Dedifferentiated amniotic fluid mesenchymal stem cell (primary cell): ENCODE measurements at regions not wholly inside any gene's neighbourhood (a gene's known extent, or its start where the extent isn't known, plus 50 kb on each side); places are given as distances from the start of the nearest gene placed in this dataset.
A peak's percentile ranks its signal among the peaks of the same experiment; 100 is the strongest.
"Not testable (repeated sequence)": the region's sequence is repeated elsewhere in the genome, so short reads cannot be mapped to it uniquely, and the experiment has no call there.

Experiments used
- DNase-seq: peaks from one replicate; pipeline ENCODE4 v3.0.0-alpha.2; 2016; ENCODE audit errors: extremely low spot score

DNA sequence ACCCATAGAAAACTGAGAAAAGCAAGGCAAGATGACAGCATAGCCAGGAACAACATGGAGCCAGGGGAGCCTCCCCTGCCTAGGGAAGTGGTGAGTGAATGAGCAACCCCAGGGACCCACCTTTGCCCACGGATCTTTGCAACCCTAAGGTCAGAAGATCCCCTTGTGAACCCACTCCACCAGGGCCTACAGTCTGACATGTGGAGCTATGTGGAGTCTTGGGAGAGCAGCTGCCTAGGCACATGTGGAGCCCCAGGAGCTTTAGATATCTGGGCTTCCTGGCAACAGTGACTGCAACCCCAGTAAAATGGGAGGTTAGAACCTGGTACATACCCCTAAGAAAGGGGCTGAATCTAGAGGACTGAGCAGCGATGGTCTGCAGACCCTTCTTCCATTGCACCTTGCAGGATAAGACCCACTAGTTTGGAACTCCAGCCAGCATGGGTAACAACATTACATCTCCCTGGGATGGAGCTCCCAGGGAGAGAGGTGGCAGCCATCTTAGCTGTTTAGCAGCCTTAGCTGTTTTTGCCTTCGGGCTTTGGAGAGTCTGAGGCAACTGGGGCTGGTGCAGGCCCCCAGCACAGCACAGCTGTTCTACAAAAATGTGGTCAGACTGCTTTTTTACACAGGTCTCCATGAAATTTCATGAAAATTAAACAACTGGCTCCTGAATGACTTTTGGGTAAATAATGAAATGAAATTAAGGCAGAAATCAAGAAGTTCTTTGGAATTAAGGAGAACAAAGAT, 104.7 kb upstream of the TRIM2 start:
- DNase-seq: no peak

DNA sequence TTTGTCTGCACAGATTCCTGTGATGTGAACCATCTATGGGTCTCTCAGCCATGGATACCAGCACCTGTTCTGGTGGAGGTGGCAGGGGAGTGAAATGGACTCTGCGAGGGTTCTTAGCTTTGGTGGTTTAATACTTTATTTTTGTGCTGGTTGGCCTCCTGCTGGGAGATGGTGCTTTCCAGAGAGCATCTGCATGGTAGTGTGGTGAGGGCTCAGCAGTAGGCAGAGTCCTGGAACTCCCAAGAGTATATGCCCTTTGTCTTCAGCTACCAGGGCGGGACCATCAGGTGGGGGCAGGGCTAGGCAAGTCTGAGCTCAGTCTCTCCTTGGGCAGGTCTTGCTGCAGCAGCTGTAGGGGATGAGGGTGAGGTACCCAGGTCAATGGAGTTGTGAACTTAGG, 97.5 kb upstream of the TRIM2 start:
- DNase-seq: not testable (repeated sequence)

DNA sequence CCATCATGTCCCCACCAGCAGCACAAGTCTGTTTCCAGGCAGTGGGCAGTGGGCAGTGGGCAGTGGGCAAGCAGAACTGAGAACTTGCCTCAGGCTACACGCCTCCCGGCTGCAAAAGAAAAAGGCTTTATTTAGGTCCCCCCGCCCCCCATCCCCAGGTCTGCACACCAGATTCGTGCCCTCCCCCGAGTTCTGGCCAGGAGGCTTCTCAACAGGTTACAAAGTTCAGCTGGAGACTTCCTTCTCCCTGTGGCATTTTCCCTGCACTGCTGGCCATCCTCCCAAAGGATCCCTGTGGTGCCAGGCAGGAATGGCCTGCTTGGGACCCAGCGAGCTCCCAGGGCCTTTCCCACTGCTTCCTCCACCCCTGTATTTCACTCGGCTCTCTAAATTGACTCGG, 97.0 kb upstream of the TRIM2 start:
- no peak for DNase-seq

DNA sequence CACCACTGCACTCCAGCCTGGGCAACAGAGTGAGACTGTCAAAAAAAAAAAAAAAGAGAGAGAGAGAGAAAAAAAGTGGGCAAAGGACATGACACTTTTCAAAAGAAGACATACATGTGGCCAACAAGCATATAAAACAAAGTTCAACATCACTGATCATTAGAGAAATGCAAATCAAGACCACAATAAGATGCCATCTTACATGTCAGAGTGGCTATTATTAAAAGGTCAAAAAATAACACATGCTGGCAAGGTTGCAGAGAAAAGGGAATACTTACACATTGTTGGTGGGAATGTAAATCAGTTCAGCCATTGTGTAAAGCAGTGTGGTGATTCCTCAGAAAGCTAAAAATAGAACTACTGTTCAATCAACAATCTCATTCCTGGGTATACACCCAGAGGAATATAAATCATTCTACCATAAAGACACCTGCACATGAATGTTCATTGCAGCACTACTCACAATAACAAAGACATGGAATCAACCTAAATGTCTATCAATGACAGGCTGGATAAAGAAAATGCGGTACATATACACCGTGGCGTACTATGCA, 94.9 kb upstream of the TRIM2 start:
- no peak for DNase-seq

DNA sequence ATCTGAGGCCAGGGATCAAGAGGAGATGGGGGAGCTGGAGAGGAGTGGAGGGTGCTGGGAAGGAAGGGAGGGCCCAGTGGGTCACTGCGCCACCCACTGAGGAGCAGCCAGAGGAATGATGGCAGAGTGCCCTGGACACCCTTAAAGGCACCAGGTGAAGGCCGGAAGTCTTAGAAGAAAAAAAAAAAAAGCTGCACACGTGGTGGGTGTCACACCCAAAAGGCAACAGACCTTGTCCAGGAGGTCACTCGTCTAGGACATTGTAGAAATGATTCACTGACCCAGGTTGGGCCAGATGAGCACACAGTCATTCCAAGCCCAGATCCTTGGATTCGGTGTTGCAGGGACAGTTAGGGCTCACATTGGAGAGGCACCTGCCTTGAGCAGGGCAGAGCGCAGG, 93.5 kb upstream of the TRIM2 start:
- DNase-seq: no peak

DNA sequence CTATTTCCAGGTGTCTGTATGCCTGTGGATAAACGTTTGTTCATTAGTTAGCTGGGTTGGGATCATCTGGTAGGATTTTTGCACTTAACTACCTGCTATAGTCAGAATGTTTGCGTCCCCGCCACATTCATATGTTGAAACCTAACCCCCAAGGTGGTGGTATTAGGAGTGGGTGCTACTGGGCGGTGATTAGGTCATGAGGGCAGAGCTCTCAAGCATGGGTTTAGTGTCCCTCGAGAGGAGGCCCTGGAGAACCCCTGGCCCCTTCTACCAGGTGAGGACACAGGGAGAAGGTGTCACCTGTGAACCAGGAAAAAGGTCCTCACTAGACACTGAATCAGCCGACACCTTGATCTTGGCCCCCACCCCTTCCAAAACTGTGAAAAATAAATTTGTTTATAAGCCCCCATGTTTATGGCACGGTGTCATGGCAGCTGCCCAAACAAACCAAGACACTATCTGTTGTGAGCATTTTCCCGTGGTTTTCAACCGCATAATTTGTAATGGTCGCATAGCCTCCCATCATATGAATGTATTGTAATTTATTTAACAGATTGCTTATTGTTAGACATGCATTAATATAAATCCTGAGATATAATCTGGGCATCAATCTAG, 92.7 kb upstream of the TRIM2 start:
- no peak for DNase-seq

DNA sequence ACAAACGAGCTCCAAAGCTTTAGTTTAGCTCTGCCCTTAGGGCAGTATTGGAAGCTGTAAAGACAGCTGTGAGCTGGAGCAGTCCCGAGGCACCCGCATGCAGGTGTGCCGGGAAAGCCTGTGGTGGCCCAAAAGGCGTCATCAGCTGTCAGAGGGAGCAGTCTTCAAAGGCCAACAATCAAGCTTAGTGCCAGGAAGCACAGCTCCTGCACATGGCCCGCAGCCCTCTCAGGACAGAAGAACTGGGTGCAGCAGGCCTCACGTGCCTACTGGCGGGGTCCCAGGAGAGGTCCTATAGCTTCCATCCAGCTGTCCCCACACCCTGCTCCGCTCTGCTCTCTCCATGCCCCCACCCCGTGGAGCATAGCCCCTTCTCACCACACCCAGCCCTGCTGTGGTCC, 92.2 kb upstream of the TRIM2 start:
- no peak for DNase-seq

DNA sequence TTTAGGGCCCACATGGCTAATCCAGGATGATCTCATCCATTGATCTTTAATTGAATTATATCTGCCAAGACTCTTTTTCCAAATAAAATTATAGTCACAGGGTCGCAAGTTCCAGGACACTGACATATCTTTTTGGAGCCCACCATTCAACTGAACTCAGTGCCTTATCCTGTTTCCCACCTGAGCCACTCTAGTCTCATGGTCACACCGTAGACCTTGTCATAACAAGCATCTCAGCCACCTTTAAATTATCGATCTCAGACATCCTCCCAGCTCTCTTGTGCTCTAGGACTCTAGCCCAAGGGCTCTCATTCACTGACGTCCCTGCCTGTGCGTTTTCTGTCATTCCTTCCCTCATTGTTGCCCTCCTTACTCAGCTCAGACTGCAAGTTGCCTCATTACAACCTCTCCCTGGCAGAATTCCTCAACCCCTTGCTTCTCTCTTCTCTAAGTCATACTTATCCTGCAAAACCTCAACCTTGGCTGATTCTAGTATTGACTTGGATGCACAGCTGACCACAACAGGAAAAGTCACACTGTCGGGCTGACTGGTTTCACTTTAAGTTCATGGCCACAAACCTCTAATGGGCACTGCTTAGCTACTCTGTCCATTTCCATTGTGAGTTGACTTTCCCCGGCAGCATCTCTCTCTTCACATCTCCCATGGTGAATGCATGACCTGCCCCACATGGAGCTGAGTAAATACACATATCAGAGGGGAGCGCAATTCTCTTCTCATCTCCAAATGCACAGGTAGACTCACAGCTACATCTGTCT, 91.0 kb upstream of the TRIM2 start:
- DNase-seq: no peak

DNA sequence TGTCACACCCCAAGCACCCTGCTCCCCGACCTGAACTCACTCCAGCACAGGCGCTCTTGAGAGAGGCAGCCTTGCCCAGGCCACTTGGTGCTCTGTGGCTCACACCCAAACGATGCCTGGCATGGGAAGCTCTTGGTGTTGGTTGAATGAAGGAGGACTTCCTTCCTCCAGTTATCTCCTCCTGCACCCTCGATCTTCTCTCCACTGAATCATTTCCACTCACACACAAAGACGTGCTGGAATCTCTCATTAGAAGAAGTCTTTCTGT, 90.5 kb upstream of the TRIM2 start:
- no peak for DNase-seq

DNA sequence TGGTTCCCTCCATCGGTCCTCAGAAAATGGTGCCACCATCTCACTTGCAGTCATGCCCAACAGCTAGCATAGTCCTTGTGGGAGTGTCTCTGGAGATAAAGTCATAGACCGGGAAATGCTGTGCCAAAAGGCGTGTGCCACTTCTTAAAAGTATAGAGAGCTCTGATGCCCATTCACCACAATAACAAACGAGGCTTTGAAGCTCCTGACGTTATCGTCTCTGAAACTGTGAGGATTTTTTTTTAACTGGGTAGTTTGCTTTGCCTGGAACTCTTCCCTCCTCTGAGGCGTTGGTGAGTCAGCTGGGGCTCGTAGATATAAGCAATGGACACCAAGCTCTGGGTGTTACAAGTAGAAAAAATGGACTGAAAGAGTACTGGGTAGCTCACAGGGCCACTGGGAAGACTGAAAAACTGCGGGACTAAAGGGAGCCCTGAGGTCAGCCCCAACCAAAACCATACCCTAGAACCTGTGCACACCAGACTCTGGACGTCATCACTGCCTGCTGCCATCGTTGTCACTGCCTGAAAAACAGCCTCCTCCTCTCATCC, 89.4 kb upstream of the TRIM2 start:
- peak; percentile 29 for DNase-seq

DNA sequence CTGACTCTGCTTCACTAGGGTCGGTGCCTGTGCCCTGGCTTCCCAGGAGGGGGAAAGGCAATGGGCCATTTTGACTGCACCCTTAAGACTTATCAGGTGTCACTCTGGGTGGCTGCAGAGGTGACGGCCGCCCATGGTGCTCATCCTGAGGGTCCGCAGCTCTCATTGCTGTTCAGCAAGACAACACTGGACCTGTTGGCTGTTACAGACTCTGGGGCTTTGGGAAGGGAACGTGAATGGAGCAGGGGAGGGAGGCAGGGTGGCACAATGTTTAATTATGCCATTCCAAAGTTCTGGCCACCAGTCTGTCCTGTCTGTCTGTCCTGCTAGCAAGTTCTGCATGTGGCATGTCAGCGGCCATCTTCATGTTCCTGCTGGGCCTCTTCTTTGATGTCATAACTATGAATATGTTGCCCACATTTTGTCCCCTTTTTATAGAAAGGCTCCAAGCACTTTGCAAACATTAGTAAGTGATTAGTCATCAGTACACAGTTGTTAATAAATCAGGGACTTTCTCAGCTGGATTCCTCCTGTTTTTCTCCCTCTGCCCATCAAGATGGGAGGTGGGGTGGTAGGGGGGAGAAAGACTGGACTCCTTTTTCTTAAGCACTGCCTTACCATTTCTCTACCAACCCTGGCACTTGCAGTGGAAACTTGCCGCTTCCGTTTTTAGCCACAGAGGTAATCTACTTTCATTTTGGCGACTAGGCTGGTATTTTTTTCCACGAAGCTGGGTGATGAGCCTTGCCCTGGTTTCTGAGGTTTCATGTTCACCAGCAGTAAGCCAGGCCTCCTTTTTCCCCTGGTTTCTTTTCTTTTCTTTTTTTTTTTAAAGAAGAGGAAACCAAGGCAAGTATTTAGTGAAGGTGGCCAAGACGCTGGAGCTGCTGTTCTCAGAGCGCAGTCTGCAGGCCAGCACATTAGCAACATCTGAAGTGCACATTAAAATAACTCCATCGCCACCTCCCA, 88.6 kb upstream of the TRIM2 start:
- DNase-seq: peak; percentile 31

DNA sequence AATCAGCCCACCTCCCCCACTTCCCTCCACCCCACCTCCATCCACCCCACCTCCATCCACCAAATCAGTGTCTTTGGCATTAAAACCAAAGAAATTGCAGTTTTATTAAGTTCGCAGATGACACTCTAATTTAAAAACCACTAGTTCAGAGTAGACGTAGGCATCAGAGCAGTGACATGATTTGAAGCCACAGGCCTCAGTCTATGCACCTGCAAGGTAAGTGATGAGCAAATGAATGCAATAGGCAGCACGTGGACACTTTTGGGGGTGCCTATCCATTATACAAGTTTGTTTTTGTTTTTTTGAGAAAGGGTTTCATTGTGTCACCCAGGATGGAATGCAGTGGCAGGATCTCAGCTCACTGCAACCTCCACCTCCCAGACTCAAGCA, 88.0 kb upstream of the TRIM2 start:
- no peak for DNase-seq

DNA sequence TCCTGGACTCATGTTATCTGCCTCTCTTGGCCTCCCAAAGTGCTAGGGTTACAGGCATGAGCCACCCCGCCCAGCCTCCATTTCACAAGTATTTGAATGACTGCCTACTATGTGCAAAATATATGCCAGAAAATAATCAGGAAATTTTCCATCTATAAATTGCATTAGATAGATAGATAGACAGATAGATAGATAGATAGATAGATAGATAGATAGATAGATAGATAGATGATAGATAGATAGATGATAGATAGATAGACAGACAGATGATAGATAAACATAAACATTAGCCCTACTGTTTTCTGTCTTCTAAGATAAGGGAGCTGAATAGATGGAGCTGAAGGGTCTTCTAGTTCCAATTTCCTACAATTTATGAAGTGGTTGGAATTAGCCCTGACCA, 87.4 kb upstream of the TRIM2 start:
- no peak for DNase-seq

DNA sequence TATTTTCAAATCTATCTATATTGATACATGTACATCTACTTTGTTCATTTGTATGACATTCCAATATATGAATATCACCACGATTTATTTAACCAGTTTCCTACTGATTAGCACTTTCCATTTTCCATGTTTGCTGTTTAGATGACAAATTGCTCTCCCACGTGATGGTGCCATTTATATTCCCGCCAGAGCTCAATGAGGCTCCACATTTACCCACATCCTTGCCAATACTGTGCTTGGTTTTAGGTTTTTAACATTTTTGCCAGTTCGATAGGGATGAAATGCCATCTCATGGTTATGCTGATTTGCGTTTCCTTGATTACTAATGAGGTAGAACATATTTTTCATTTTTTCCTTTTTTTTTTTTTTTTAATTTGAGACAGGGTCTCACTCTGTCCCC, 86.7 kb upstream of the TRIM2 start:
- DNase-seq: no peak

DNA sequence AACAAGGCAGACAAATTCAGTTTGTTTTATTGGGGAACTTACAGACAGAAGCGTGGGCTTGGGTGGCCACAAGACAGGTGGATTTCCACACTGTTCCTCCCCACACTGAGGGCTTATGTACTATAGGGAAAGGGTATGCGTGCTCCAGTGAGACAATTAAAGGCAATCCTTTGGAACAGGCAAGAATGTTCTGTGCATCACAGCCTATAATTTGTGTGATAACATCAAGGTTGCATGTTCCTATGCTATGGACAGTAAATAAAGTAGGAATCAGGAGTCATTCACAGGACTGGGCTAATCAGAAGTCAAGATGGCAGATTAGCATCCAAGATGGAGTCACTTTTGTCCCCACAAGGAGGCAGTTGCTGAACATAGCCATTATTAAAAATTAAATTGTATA, 84.6 kb upstream of the TRIM2 start:
- DNase-seq: no peak

DNA sequence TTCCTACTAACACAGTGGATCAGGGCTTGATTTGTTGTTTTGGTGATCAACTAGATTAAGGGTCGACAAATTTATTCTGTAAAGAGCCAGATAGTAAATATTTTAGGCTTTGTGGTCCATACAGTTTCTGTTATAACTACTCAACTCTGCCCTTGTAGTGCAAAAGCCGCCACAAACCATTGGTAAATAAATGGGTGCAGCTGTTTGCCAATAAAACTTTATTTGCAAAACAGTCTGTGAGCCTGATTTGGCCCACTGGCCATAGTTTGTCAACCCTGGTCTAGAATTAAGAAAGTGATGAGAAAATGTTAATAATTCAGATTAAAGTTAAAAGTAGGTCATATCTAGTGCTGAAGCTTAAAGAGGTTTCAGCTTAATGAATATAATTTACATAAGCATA, 84.0 kb upstream of the TRIM2 start:
- no peak for DNase-seq

DNA sequence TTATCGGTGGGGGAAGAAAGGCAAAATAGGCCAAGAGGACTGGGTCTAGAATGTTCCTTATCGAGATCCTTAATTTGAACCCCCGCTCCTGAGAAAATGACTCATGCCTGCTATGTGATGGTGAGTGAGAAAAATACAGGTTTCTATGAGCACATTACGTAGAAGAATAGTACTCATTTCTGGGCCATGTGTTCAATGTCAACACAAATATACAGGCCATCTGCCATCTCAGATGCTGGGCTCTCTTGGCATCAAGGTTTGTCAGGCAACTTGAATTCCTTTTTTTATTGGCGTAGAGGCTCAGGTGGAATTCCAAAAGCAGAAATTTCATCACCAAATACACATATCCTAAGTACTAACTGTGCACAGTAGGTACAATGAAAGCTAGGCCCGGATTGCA, 81.4 kb upstream of the TRIM2 start:
- DNase-seq: no peak

DNA sequence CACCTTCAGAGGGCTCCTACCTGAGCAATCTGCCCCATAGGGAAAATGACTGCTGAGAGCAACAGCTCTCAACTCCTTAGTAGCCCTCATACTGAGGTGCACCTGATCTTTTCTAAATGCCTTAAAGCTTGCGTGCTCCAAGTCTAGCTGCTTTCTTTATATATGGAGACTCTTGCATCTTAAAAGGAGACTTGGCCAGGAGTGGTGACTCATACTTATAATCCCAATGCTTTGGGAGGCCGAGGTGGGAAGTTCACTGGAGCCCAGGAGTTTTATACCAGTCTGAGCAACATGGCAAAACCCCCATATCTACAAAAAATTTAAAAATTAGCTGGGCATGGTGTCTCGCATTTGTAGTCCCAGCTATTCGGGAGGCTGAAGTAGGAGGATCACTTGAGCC, 78.1 kb upstream of the TRIM2 start:
- DNase-seq: no peak

DNA sequence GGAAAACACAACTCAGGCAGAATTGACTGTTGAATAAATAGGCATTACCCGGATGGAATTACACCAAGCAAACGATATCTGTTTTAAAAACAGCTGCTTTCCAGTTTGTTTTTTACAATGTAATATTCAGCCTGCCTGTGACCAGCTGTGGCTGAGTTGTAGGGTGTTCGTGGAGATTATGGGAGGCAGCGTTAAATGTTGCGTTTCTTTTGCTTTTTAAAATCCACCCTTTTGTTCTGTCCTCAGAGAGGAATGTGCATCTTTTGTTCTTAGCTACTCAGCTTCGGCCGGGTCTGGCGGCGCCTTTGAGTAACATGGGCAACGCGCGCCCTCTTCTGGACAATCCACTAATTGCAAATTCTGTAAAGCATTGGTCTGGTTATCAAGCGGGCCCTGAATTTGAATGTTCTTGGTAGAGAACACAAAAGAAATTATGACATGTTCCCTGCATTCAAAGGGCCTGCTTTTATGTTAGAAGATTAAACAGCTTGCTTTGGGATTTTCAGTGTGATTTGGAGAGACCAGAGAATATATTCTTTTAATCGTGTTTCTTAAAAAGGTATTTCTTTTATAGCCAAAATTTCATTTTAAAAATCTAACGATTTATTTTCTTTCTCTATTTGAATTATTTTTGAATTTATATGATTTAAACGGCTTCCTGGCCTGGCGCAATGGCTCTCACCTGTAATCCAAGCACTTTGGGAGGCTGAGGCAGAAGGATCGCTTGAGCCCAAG, 76.3 kb upstream of the TRIM2 start:
- peak; percentile 88 for DNase-seq

DNA sequence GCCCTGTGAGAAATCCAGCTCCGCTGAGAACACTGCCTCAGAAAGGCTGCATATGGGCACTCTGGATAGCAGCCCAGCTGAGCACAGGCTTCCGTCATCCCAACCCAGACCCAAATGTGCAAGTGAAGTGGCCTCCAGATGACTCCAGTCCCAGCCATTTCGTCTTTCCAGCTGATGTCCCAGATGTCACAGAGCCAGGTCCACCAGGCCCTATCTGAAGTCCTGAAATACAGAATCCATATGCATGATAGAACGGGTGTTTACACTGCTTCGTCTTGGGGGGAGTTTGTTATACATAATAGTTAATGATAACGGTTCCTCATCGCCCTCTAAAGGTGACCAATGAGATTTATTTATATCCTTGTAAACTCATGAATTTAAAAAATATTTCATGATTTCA, 72.6 kb upstream of the TRIM2 start:
- DNase-seq: no peak

DNA sequence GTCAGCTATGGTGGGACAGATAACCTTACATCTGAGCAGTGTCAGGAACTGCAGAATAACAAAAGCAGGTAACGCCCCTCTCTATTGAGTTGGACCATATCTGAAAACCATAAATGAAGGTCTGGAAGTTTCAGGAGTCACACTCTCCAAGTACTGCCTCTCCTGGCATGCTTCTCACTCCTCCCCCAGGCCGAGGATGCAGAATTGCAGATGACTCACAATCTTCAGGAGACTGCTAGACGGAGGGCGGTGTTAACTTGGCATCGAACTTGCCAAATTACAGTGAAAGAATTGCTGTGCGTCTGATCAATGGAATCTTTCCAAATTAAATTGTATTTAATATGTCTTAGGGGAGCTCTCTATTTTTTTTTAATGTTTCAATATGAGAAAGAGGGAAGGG, 67.1 kb upstream of the TRIM2 start:
- peak; percentile 91 for DNase-seq
